PFSK-1 (cell line): ENCODE measurements at regions not wholly inside any gene's neighbourhood (a gene's known extent, or its start where the extent isn't known, plus 50 kb on each side); places are given as distances from the start of the nearest gene placed in this dataset.

ENCODE experiments used
- FOXP2 ChIP-seq: optimal IDR thresholded peaks from 2 replicates; pipeline ENCODE3; 2011; ENCODE audit warnings: borderline replicate concordance, control low read depth, inconsistent platforms; ENCODE audit not compliant: insufficient read depth; ENCODE audit errors: extremely low read length, extremely low read depth
- POLR2AphosphoS5 ChIP-seq: IDR thresholded peaks from 2 replicates; pipeline ENCODE4 v1.6.1; 2012; ENCODE audit warnings: low read depth, mild to moderate bottlenecking, control low read depth, low read length, moderate library complexity
- REST ChIP-seq, 2 experiments: IDR thresholded peaks; 2 replicates each; pipeline versions ENCODE4 v1.6.1 to v1.8.0; 2011 to 2012; ENCODE audit warnings: low read depth in 2 of 2, low read length in 2 of 2, control low read depth in 1 of 2, inconsistent platforms in 1 of 2, mild to moderate bottlenecking in 1 of 2, moderate library complexity in 1 of 2; ENCODE audit not compliant: insufficient read depth in 1 of 2
- SIN3A ChIP-seq: IDR thresholded peaks from 2 replicates; pipeline ENCODE4 v1.6.1; 2012; ENCODE audit warnings: mild to moderate bottlenecking, low read length, moderate library complexity, borderline replicate concordance; ENCODE audit not compliant: insufficient read depth
- TAF1 ChIP-seq: IDR thresholded peaks from 2 replicates; pipeline ENCODE4 v1.6.1; 2012; ENCODE audit warnings: low read length, control low read depth, borderline replicate concordance; ENCODE audit not compliant: insufficient read depth

GRCh38 chr1:244937099-244937498 is 72.8 kb upstream of the HNRNPU start:
- TF ChIP-seq TAF1 (no peak), FOXP2 (no peak), POLR2AphosphoS5 (no peak), REST (IDR thresholded peaks at IDR 0.05; ENCODE audit: insufficient read depth in 1 of 2, low read depth in 2 of 2, low read length in 2 of 2) (no peak), SIN3A (no peak)

- TF ChIP-seq SIN3A (no peak), REST (IDR thresholded peaks at IDR 0.05; ENCODE audit: insufficient read depth in 1 of 2, low read depth in 2 of 2, low read length in 2 of 2) (no peak), TAF1 (no peak), FOXP2 (no peak), POLR2AphosphoS5 (no peak)
These were observed 56.8 kb upstream of the HNRNPU start for GRCh38 chr1:244920911-244921761.

- TF ChIP-seq FOXP2 (no peak), POLR2AphosphoS5 (no peak), TAF1 (no peak), SIN3A (no peak)
These were observed 55.3 kb upstream of the HNRNPU start for GRCh38 chr1:244919320-244920282.

GRCh38 chr1:244918421-244919319 is 54.3 kb upstream of the HNRNPU start:
- TF ChIP-seq FOXP2 (peak; percentile 62), POLR2AphosphoS5 (no peak)

GRCh38 chr1:244917073-244917670 is 52.8 kb upstream of the HNRNPU start:
- TF ChIP-seq FOXP2 = no peak
- TF ChIP-seq REST (IDR thresholded peaks at IDR 0.05; ENCODE audit: insufficient read depth in 1 of 2, low read depth in 2 of 2, low read length in 2 of 2) = no peak
- TF ChIP-seq SIN3A = no peak
- no peak for TF ChIP-seq POLR2AphosphoS5
- no peak for TF ChIP-seq TAF1
